Amniotic epithelial cell (primary cell): ENCODE measurements at regions not wholly inside any gene's neighbourhood (a gene's known extent, or its start where the extent isn't known, plus 50 kb on each side); places are given as distances from the start of the nearest gene placed in this dataset.

Experiments used
- DNase-seq: peaks from one replicate; pipeline ENCODE4 v3.0.0-alpha.2; 2010; ENCODE audit warnings: low read depth

DNA sequence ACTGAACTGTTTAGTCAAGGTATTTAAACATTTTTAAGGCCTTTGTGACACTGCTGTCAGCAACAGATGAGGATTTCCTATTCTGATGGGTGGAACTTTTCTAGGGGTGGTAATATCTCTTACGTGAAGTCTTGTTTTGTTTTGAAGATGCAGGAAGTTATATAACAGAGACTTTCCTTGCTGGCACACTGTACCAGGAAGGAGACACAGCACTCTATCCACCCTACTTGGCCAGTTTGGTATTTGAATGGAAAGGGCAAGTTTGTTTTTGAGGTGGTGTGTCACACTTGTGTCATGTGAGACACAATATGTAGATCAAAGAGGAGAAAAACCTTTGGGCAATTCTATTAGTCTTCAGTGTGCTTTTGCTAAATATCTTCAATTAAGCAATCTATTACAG is 51.6 kb upstream of the SRP54 start:
- no peak for DNase-seq

- no peak for DNase-seq
Observed at GRCh38 chr14:34930591-34931091, 52.2 kb upstream of the SRP54 start.

- peak; percentile 31 for DNase-seq
Observed at GRCh38 chr14:34926552-34926951, 51.4 kb upstream of the BAZ1A start.
